22Rv1 (cell line): ENCODE measurements at regions not wholly inside any gene's neighbourhood (a gene's known extent, or its start where the extent isn't known, plus 50 kb on each side); places are given as distances from the start of the nearest gene placed in this dataset.

ENCODE experiments used
- ZFX ChIP-seq: fragments of 450-650 bp; IDR thresholded peaks from 2 replicates; pipeline ENCODE4 v1.6.1; 2017; ENCODE audit warnings: antibody characterized with exemption, borderline replicate concordance
- TF ChIP-seq, protein P1 (sequence below): fragments of 450-650 bp; IDR thresholded peaks from 2 replicates; pipeline ENCODE4 v1.5.1; 2017; ENCODE audit warnings: mild to moderate bottlenecking

- TF ChIP-seq, protein P1, sequence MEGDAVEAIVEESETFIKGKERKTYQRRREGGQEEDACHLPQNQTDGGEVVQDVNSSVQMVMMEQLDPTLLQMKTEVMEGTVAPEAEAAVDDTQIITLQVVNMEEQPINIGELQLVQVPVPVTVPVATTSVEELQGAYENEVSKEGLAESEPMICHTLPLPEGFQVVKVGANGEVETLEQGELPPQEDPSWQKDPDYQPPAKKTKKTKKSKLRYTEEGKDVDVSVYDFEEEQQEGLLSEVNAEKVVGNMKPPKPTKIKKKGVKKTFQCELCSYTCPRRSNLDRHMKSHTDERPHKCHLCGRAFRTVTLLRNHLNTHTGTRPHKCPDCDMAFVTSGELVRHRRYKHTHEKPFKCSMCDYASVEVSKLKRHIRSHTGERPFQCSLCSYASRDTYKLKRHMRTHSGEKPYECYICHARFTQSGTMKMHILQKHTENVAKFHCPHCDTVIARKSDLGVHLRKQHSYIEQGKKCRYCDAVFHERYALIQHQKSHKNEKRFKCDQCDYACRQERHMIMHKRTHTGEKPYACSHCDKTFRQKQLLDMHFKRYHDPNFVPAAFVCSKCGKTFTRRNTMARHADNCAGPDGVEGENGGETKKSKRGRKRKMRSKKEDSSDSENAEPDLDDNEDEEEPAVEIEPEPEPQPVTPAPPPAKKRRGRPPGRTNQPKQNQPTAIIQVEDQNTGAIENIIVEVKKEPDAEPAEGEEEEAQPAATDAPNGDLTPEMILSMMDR, result no peak
- TF ChIP-seq ZFX, result no peak
Observed at GRCh38 chr1:36560177-36560576, 77.5 kb upstream of the CSF3R start.
